Neural progenitor cell (in vitro differentiated cells): ENCODE measurements at regions not wholly inside any gene's neighbourhood (a gene's known extent, or its start where the extent isn't known, plus 50 kb on each side); places are given as distances from the start of the nearest gene placed in this dataset.

ENCODE experiments used
- CTCF ChIP-seq: fragments of 200-600 bp; sonication (generic); IDR thresholded peaks from 2 replicates; pipeline ENCODE4 v1.5.1; 2017; ENCODE audit warnings: antibody characterized with exemption, mild to moderate bottlenecking
- EZH2 ChIP-seq: fragments of 200-600 bp; sonication (generic); IDR thresholded peaks from 2 replicates; pipeline ENCODE4 v1.6.1; 2017; ENCODE audit warnings: antibody characterized with exemption, mild to moderate bottlenecking, moderate library complexity
- EZH2phosphoT487 ChIP-seq: fragments of 200-600 bp; sonication (generic); IDR thresholded peaks from 2 replicates; pipeline ENCODE4 v1.6.1; 2017; ENCODE audit warnings: antibody characterized with exemption

GRCh38 chrX:40831750-40832149 is 96.4 kb upstream of the MED14 start:
- TF ChIP-seq CTCF (no peak), EZH2phosphoT487 (no peak), EZH2 (no peak)
